ENCODE measurements at regions not wholly inside any gene's neighbourhood (a gene's known extent, or its start where the extent isn't known, plus 50 kb on each side); places are given as distances from the start of the nearest gene placed in this dataset.

GRCh38 chr7:153522261-153522660, 529.9 kb upstream of the DPP6 start:
- TF ChIP-seq SP1 (IDR thresholded peaks at IDR 0.05) = no peak
- TF ChIP-seq, protein P1, sequence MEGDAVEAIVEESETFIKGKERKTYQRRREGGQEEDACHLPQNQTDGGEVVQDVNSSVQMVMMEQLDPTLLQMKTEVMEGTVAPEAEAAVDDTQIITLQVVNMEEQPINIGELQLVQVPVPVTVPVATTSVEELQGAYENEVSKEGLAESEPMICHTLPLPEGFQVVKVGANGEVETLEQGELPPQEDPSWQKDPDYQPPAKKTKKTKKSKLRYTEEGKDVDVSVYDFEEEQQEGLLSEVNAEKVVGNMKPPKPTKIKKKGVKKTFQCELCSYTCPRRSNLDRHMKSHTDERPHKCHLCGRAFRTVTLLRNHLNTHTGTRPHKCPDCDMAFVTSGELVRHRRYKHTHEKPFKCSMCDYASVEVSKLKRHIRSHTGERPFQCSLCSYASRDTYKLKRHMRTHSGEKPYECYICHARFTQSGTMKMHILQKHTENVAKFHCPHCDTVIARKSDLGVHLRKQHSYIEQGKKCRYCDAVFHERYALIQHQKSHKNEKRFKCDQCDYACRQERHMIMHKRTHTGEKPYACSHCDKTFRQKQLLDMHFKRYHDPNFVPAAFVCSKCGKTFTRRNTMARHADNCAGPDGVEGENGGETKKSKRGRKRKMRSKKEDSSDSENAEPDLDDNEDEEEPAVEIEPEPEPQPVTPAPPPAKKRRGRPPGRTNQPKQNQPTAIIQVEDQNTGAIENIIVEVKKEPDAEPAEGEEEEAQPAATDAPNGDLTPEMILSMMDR (IDR thresholded peaks at IDR 0.05; ENCODE audit: low read depth, low read length, missing input control) = no peak
- TF ChIP-seq TAF1 (conservative IDR thresholded peaks at IDR 0.05) = no peak
- TF ChIP-seq MAX (IDR thresholded peaks at IDR 0.05) = no peak
- no peak for TF ChIP-seq RAD21 (IDR thresholded peaks at IDR 0.05)
- TF ChIP-seq FOXA1 (IDR thresholded peaks at IDR 0.05) = no peak
- TF ChIP-seq JUND (IDR thresholded peaks at IDR 0.05) = no peak
- TF ChIP-seq RXRA (IDR thresholded peaks at IDR 0.05) = no peak

All from liver (tissue), 3 donors.